LHCN-M2 (cell line): ENCODE measurements at regions not wholly inside any gene's neighbourhood (a gene's known extent, or its start where the extent isn't known, plus 50 kb on each side); places are given as distances from the start of the nearest gene placed in this dataset.

Experiments used
- DNase-seq: peaks from one replicate; pipeline ENCODE4 v3.0.0-alpha.2; 2012; ENCODE audit warnings: low read depth

GRCh38 chr11:93075782-93076181 lies 106.3 kb downstream of the MTNR1B start:
- no peak for DNase-seq

- no peak for DNase-seq
Observed at GRCh38 chr11:93080146-93080759, 110.8 kb downstream of the MTNR1B start.

GRCh38 chr11:93081694-93082093 lies 112.2 kb downstream of the MTNR1B start:
- no peak for DNase-seq

GRCh38 chr11:93082900-93083299 lies 113.4 kb downstream of the MTNR1B start:
- DNase-seq, result no peak

- no peak for DNase-seq
Observed at GRCh38 chr11:93084727-93085505, 112.9 kb downstream of the SLC36A4 start.

GRCh38 chr11:93089474-93090102 lies 108.2 kb downstream of the SLC36A4 start:
- peak; percentile 41 for DNase-seq
